Activated T-cell treated with anti-CD3 and anti-CD28 coated beads for 48 hours (primary cell): ENCODE measurements at regions not wholly inside any gene's neighbourhood (a gene's known extent, or its start where the extent isn't known, plus 50 kb on each side); places are given as distances from the start of the nearest gene placed in this dataset.
"Not testable (repeated sequence)": the region's sequence is repeated elsewhere in the genome, so short reads cannot be mapped to it uniquely, and the experiment has no call there.

Source experiments
- DNase-seq: peaks from one replicate; pipeline ENCODE4 v3.0.0-alpha.2; 2020; ENCODE audit warnings: low read depth

DNA sequence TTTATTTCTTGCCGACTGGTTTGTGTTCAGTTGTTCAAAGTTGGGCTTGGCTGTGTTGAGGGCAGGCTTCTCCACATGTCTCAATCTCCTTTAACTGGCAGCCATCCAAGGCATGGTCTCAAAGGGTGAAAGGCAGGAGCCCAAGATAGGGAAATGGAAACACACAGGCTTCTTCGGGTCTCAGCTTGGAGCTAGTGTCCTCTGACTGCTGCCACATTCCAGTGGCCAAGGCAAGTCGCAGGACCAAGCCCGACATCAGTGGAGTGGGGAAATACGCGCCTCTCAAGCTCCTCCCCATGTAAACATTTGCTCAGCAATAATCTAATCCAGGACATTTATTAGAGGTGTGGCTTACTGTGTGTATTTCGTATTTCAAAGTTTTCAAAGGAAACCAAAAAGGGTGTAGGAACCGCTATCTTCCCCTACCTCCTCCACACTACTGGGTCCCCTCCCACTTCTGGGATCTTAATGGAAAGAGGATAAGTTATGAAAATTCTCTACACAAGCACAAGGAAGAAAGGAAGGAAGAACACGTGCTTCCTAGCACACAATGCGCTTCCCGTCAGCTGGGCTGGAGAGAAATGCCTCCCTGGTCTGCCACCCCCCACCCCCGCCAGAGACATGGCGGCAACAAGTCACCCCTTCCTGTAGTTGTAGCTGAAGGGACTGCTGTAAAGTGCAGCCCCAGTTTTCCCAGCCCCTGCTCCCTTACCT is 181.7 kb downstream of the FAM43A start:
- no peak for DNase-seq

DNA sequence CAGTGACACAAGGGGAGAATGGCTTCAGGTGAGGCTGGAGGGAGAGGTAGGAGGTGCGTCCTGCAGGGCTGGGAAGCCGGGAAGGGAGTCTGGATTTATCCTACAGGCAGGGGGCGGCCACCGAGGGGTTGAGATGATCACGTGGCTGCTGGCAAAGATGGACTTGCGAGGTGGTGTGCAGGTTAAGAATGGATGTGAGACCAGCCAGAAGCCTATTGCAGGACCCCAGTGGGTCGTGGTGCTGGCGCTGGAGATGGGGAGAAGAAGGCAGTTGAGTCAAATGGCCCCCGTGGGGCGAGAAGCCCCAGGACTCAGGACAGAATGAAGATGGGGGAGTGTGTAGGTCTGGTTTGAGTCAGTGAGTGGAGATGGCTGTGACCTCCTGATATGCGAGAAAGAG is 183.1 kb downstream of the FAM43A start:
- DNase-seq: no peak

DNA sequence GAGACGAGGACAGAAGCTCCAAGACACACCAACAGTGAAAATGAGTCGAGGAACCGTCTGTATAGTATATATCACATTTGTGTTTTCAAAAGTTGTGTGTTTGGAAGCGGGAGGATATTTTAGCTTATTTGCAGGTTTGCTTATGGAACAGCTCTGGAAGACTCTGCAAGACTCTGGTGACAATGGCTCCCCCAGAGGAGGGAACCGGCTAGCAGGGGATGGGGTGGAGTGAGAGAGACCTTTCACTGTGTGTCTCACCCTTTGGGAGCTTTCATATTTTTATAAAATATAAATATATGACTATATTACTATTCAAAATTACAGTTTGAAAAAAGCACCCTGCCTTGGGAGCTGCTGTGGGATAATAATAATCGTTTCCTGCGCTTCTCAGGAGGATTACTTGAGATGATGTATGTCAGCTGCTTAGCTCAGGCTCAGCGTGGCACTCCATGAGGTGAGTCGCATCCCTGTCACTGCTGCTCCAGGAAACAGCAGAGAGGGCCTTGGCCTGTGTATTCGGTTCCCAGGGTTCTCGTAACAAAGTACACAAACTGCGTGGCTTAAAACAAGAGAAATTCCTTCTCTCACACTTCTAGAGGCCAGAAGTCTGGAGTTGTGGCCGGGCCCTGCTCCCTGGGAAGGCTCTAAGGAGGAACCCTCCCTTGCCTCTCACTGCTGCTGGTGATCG is 183.9 kb downstream of the FAM43A start:
- no peak for DNase-seq

DNA sequence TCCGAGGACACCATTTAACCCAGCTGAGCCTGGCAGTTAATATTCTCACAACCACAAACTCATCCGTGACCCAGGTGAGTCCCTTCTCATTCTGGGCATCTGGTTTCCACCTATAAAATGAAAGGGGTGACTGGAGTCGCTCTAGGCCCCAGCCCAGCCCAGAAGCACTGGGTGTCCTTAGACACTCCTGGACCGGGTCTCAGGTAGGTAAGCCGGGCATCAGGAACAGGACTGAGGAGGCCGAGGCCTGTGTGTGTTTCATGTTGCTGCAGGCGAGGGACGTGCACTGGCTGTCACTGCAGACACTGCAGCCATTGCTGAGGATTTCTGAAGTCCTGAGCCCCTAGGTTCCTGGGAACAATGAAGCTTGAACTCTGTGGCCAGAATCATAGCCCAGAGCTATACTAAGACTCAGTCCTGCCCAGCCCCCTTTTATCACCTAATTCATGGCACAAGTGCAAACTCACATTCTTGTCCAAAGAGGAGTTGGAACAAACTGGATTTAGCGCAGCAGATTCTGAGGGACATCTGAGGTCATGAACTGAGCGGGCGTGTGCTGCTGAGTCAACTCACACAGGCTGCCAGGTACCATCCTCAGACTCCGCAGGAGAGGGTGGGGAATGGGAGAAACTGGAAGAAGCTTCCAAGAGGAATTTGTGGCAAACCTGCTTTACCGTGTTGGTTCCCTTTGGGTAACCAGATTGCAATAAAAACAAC is 184.9 kb downstream of the FAM43A start:
- no peak for DNase-seq

DNA sequence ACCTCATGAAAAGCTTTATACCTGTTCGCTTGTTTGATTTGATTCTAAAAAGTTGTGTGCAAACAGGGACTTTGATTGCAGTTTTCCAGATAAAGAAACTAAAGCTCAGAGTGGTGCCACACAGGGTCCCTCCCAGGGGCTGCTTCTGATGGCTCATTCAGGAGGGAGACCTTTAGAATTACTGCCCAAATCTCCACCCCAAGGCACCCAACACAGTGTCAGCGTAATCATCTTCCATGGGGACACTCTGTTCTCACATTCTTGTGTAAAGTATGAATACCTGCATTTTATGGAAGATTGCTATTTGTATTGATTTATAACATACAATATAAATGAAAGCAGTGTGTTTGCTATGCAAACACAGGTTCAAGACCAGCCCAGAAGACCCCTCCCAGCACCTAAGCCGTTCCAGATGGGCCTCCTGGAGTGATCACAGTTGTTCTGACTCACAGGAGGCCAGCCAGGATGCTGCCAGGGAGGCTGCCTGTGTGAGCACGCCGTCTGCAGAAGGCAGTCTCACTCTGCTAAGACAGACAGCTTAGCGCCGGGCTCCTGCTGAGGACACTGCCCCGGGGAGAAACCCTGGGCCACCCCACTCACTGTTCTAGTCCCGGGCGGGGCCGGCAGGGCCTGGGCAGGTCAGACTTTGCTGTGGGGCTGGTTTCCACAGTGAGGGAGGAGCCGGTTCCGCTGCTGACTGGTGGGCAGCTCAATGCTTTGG is 185.6 kb downstream of the FAM43A start:
- no peak for DNase-seq

DNA sequence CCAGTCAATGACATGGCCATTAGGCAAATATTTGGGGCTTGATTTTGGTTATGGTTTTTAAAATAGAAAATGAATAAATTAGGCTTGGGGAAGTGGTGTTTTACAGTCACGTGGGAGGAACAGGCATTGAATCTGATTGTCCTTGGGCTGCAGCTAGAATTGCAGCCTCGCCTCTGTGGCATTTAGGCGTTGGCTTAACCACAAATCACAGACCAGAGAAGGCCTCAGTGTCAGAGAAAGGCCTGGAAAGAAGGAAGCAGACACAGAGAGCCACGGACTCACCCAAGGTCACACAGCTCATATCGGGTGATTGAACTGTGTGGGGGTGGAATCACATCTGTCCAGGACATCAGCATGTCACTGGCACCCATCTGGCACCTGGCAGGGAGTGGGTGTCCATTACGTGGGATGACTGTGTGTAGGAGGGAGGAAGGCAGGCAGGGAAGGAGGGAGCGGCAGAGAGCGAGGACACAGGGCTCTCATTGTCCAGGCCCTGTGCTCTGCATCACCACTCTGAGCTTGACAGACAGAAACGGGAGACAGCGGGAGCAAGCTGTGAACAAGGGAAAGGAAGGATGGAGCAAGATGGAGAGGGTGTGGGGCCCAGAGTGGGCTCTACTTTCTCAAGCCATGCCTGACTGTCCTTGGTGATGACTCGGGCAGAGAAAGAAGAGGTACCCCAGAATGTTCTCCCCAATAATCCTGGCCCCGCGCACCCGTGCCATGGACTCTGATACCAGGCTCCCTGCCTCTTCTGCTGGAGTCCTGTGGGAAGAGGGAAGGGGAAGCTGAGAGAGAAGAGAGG is 186.4 kb downstream of the FAM43A start:
- DNase-seq: no peak

DNA sequence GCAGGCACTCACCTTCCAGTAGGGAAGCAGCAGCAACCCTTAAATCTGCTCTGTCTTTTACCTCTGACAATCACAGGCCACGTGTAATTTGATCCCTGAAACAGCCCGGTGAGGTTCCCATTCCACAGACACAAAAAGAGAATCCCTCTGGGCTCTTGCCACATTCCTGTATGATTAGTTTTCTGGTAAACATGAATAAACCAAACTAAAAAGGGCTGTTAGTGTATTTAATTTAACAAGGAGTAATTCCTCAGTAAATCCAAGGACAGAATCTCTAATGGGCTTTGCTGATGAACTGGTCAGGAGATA is 186.9 kb downstream of the FAM43A start:
- DNase-seq: no peak

DNA sequence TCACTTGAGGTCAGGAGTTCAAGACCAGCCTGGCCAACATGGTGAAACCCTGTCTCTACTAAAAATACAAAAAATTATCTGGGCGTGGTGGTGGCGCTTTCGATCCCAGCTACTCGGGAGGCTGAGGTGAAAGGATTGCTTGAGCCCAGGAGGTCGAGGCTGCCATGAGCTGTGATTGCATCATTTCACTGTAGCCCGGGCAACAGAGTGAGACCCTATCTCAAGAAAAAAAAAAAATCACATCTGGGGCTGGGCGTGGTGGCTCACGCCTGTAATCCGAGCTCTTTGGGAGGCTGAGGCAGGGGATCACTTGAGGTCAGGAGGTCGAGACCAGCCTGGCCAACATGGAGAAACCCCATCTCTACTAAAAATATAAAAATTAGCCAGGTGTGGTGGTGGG is 187.8 kb downstream of the FAM43A start:
- DNase-seq: not testable (repeated sequence)

DNA sequence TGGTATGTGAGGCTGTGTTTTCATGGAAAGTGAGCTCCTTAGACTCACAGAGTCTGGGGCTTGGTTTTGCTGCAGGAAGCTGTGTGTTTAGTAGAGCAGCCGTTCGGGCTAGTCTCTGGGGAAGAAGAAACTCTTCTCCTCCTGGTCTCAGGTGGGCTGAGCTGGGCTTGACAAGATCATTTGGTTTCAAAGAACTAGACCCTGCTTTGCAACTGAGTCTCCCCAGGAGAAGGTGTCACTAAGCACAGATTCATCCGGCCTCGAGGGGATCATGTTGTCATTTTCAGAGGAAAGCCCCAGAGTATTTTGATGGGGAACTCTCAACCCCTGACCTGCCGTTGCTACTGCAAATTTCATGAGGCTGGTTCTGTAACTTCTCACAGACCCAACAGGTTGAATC is 188.5 kb downstream of the FAM43A start:
- no peak for DNase-seq

DNA sequence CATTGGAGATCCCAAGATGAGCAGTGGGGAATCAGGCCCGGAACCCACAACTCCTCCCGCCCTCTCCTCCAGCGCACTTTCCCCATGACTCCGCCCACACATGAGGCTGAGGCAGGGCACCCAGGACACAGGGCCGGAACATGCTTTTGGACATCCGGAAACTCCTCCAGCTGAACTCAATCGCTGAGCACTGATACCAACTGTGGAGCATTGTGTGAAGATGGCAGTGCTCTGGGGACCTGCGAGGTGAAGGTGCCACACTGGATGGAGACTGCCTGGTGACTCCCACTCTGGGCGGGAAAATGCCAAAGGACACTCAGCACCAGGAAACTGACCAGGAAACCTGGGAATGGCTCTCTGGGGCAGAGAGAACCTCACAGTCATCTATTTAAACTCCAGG is 189.1 kb downstream of the FAM43A start:
- no peak for DNase-seq

DNA sequence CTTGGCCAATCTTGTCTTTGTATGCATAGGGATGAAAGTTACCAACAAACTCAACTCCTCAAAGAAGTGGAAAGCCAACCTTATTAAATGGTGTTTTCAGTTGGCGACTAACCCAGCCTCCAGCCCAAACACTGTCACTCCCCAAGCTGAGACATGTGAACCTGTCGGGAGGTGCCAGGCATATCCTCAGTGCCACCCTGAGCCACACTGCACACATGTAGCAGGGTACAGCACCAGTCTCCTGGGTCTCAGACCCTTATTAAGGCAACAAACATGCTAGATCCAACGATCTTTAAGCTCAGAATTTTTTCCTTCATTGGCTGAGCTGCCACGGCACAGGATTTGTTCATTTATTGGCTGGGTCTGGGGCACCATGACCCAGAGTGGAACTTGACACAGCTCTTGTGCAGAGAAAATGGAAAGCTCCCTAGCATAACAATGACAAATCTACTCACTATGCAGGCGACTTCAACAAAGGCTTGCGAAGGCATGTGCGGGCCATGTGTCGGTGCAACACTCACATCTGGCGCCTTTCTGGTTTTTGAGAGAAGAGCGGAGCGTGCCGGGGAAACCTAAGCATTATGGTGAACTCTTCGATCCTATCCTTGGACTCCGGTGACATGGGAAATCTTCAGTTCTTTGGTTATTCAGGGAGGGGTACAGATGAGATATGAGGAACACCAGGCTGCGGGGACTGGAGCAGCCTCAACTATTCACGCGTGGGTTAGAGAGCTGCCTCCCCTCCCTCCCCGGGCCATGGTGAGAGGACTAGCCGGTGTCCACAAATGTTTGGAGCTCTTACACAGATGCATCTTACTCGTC is 190.1 kb downstream of the FAM43A start:
- DNase-seq: no peak

DNA sequence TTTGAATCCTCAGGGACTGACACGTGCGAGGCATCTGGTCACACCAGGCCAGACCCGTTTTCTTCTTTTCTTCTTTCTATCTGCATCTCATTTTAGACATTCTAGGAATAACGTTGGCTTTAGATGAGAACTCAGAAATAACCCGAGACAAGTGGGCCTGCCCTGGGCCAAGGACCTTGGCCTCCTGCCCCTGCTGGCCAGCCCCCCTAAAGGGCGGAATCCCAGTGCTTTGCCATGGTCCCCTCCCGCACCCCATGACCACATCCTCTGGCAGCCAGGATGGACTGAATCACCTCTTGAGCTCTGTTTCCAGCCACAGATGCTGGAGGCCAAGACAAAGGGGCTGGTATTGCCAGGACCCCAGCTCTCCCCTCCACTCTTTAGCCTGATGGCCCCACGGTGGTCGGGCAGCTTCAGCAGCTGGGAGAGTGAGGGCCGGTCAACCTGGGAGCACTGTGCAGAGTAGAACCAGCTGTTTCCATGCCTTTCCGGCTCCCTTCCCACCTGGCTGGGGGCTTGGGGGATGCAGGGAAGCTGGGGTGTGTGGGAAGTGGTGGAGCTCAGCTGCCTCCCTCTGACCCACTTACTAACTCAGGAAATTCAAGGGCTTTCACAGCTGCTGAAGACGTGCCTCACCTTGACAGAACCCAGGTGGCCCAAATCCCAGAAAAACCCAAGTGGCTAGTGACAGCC is 190.9 kb downstream of the FAM43A start:
- no peak for DNase-seq

DNA sequence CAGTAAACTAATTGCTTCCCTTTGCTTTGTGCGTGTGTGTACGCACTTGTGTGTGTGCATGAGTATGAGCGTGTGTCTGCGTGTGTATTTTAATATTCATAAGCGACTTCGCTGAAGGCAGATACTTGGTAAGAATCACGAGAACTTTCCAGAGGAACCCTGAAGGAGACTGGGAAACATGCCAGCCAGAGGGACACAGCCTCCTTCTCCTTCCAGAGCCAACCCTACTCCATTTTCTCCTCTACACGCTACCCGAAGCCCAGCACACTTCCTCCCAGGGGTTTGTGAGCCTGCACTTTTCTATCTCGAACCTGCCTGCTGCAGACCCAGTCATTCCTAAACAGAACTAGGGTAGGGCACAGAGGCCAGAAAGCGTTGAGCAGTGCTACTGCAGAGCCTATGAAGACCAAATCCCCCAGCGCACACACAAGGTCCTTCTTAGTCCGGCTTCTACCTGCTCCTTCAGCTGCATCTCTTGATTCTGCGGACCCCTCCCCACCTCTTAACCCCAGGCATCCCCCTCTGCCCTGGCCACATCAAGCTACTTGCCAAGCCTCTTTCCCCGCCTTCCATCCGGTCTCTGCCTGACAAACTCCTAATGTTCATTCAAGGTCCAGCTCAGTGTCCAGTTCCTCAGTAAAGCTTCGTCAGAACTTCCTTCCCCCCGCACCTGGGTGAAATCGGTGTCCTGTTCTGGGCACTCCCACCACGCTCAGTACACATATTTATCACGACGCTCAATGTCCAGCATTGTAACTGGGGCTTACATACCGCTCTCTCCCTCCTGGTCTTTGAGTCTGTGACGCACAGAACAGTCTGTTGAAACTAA is 191.8 kb downstream of the FAM43A start:
- DNase-seq: no peak

DNA sequence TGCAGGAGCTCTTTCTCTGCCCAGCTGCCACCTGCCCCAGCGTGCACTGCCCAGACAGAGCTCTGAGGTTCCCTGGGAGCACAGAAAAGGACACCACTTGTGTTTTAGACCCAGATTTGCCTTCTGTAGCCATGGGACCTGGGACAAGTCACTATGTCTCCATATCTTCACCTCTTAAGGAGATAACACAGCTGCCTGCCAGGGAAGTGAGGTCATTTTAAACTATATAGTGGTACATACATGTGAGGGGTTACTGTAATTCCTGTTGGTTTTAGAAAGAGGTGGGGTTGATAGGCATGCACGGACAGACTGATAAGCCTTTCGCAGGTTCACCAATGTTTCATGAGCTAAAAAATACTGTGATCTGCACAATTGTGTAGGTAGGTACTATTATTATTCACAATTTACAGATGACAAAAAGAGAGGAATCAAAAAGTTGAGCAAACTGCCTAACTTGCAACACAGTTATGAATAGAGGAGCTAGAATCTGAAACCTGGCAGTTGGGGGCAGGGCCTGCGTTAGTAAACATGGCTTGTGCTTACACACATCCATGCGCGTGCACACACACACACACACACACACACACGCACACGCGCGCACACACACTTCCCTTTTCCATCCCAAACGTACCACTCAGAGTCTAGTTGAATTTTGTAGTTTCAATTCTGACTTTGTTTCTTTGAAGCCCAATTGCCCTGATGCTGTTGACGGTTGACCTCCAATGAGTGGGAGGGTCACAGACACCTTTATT is 193.6 kb downstream of the FAM43A start:
- DNase-seq: no peak

DNA sequence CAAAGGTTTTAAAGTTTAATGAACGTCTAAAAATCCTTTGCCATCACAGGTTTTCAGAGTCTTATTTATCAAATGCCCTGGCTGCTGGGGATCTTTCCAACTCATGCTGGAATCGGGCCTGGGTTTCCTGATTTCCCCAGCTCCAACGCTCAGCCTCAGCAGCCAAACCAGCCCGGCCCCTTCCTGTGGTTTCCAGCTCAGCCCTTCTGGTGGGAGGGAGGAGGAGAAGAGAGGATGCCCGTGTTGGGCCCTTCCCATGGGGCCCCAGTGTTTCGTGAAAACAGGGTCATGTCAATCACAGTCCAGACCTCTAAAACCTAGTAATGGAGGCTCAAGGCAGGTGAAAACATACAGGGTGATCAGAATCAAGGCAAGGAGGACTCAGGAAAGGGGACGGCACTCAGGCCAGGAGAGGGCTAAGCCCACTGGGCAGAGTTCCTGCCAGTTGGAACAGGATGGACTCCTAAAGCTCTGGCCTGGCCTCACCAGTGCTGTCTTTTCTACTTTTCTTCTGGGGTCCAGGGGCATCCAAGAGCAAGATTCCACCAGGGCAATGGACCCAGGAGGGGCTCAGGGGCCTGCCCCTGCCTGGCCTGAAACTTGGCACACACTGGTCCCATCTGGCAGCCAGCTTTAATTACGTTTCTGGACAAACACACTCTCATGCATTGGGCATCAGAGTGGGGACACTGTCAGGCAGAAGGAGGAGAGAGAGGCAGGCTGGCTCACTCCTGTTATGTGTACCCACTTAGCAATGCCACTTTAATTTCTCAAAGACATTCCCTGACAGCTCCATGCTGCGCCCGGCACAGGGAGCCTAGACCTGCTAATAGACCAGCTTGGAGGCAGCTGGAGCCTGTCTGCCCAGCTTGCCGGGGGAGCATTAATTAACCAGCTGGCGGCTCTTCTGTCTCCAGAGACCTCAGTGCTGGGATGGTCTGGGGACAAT is 194.6 kb downstream of the FAM43A start:
- no peak for DNase-seq

DNA sequence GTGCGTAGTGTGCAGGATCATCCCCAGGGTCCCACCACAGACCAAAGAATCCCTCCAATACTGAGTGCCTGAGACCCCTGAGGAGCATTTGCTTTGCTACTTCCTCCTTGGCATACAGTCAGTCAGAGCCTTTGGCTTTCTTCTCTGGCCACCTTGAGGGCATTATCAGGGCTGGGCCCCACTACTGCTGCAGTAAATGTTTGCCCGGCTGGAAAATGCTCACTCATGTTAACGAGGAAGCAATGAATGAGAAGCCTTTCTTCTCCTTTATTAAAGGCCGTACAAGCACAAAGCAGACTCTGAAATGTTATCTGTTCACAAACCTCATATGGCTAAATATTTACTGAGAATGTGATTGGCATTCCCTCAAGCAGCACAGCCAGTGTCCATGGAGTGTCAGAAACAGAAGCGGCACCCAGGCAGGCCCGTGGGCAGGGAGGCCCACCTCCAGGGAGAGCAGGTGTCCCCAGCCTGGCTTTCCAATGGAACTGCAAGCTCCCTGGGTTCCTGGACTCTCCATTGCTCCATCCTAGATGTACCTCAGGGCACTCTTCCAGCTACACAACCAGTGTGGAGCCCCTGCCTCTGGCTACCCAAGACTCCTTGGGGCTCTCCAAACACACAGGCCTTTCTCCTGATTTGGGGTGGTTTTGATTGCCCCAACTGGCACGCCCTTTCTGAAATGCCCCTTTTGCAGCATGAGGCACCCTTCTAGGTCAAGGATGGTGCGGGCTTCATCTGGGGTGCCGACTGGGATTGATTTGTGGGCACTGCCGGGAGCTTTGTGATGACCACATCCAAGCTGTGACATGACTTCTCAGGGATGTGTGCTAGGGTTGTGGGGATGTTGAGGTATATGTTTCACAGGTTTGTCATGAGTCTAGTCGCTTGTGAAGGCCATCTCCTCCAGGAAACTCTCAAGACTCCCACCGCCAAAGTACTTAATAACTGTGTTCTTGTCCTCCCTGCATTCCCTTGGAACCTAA is 195.6 kb downstream of the FAM43A start:
- no peak for DNase-seq
